HepG2 (cell line): ENCODE measurements at regions not wholly inside any gene's neighbourhood (a gene's known extent, or its start where the extent isn't known, plus 50 kb on each side); places are given as distances from the start of the nearest gene placed in this dataset.

Experiments used
- ATAC-seq: fragments of 200-7000 bp; cut with Tn5 transposase; 3 replicates; pipeline ENCODE4 v1.9.1; 2020; ENCODE audit warnings: mild to moderate bottlenecking, moderate library complexity
- BruUV-seq: library from RNA; stranded (reverse); fragments of 400-500 nt; replicated peaks from 2 replicates; lab custom pipeline; 2021; lab: Mats Ljungman, UMichigan
- CTCF ChIA-PET: fragments of 300-600 bp; formaldehyde crosslinking; extraction: SDS; loops from one replicate; lab custom pipeline; 2021; ENCODE audit warnings: low total read pairs, inconsistent platforms, low intra/inter-chr PET ratio; lab: Yijun Ruan, JAX
- POLR2A ChIA-PET: fragments of 350-600 bp; sonication (Branson Sonifier 250); formaldehyde crosslinking; loops from one replicate; lab custom pipeline; 2020; ENCODE audit warnings: antibody characterized with exemption, inconsistent platforms; lab: Yijun Ruan, JAX
- DNase-seq: peaks from one replicate; pipeline ENCODE4 v3.0.0-alpha.2; 2015; ENCODE audit warnings: low spot score
- FAIRE-seq: peaks from 3 replicates; lab custom pipeline; 2011; peaks lifted over from hg19 to GRCh38; lab: Jason Lieb, UNC
- H2AFZ ChIP-seq: one replicate; pipeline ENCODE4 v1.6.1; 2011; ENCODE audit warnings: low read length, inconsistent platforms
- H3K27ac ChIP-seq: fragments of 300-600 bp; 3 replicates; pipeline ENCODE4 v1.8.0; 2011; ENCODE audit warnings: mixed run types, mild to moderate bottlenecking, mixed read lengths, low read length, inconsistent platforms; ENCODE audit not compliant: insufficient read depth; ENCODE audit errors: extremely low read length
- H3K27me3 ChIP-seq, 2 experiments: fragments of 200-600 bp in 1 of 2; 2 replicates in 1 of 2; 3 replicates in 1 of 2; pipeline versions ENCODE4 v1.6.0 to v1.8.0; 2011; ENCODE audit warnings: low read length in 2 of 2, mild to moderate bottlenecking in 2 of 2, moderate library complexity in 2 of 2, inconsistent platforms in 1 of 2; ENCODE audit not compliant: insufficient read depth in 2 of 2, control insufficient read depth in 1 of 2
- H3K36me3 ChIP-seq, 2 experiments: fragments of 200-600 bp in 1 of 2; replicated peaks in 1 of 2; 2 replicates in 1 of 2; 3 replicates in 1 of 2; pipeline versions ENCODE4 v1.5.1 to v1.8.0; 2011; ENCODE audit warnings: low read length in 2 of 2, inconsistent platforms in 1 of 2; ENCODE audit not compliant: insufficient read depth in 2 of 2, control insufficient read depth in 1 of 2
- H3K4me1 ChIP-seq: 2 replicates; pipeline ENCODE4 v1.5.1; 2012; ENCODE audit warnings: low read length, inconsistent platforms; ENCODE audit not compliant: insufficient read depth
- H3K4me2 ChIP-seq: 2 replicates; pipeline ENCODE4 v1.6.0; 2011; ENCODE audit warnings: low read depth, low read length, inconsistent platforms
- H3K4me3 ChIP-seq, 3 experiments: fragments of 200-600 bp in 1 of 3; sonication (generic), shearing (Covaris generic) in 1 of 3; replicated peaks in 1 of 3; 2 replicates each; pipeline ENCODE4 v1.5.1; 2011 to 2016; ENCODE audit warnings: low read length in 3 of 3, inconsistent platforms in 2 of 3, low read depth in 2 of 3, mild to moderate bottlenecking in 2 of 3, control low read depth in 1 of 3, mixed read lengths in 1 of 3; ENCODE audit not compliant: insufficient read depth in 1 of 3
- H3K79me2 ChIP-seq: one replicate; pipeline ENCODE4 v1.6.1; 2011; ENCODE audit warnings: low read length, inconsistent platforms; ENCODE audit not compliant: insufficient read depth
- H3K9ac ChIP-seq: 2 replicates; pipeline ENCODE4 v1.6.0; 2011; ENCODE audit warnings: mild to moderate bottlenecking, low read depth, low read length, inconsistent platforms; ENCODE audit not compliant: insufficient read depth
- H3K9me3 ChIP-seq: 2 replicates; pipeline ENCODE4 v1.5.1; 2012; ENCODE audit warnings: mild to moderate bottlenecking, low read length
- H4K20me1 ChIP-seq: 2 replicates; pipeline ENCODE4 v1.6.0; 2011; ENCODE audit warnings: inconsistent platforms, mild to moderate bottlenecking, low read length, moderate library complexity; ENCODE audit not compliant: insufficient read depth
- FOXO1 ChIP-seq: sonication (generic); formaldehyde crosslinking; IDR thresholded peaks from 2 replicates; pipeline ENCODE4 v1.4.0; 2020; ENCODE audit warnings: missing genetic modification reagents
- HNF4A ChIP-seq: sonication (generic); formaldehyde crosslinking; IDR thresholded peaks from 2 replicates; pipeline ENCODE4 v1.4.0; 2020; ENCODE audit warnings: missing genetic modification reagents
- MYNN ChIP-seq: sonication (generic); formaldehyde crosslinking; IDR thresholded peaks from 2 replicates; pipeline ENCODE4 v1.4.0; 2020; ENCODE audit warnings: mild to moderate bottlenecking, low read depth, missing genetic modification reagents
- NONO ChIP-seq, 2 experiments: fragments of 450-650 bp in 1 of 2; sonication (generic) in 1 of 2; formaldehyde crosslinking in 1 of 2; IDR thresholded peaks in 1 of 2; conservative IDR thresholded peaks in 1 of 2; 2 replicates each; pipeline versions ENCODE4 v1.6.1 to v1.8.0; 2017 to 2022; ENCODE audit warnings: mild to moderate bottlenecking in 1 of 2, missing genetic modification reagents in 1 of 2, moderate library complexity in 1 of 2
- YEATS4 ChIP-seq: sonication (generic); formaldehyde crosslinking; IDR thresholded peaks from 2 replicates; pipeline ENCODE4 v1.4.0; 2020; ENCODE audit warnings: missing genetic modification reagents, borderline replicate concordance
- ZNF30 ChIP-seq: sonication (generic); formaldehyde crosslinking; IDR thresholded peaks from 2 replicates; pipeline ENCODE4 v1.5.0; 2020; ENCODE audit warnings: mild to moderate bottlenecking, missing genetic modification reagents
- ZNF597 ChIP-seq: sonication (generic); formaldehyde crosslinking; IDR thresholded peaks from 2 replicates; pipeline ENCODE4 v1.5.0; 2020; ENCODE audit warnings: missing genetic modification reagents
- ZNF878 ChIP-seq: sonication (generic); formaldehyde crosslinking; IDR thresholded peaks from 2 replicates; pipeline ENCODE4 v1.8.1; 2023; ENCODE audit warnings: mild to moderate bottlenecking, missing genetic modification reagents, moderate library complexity
- WGBS: methylation state at CpG from one replicate; pipeline ENCODE4 v1.1.6; 2017; ENCODE audit warnings: low lambda C conversion rate; 5-methylcytosine and 5-hydroxymethylcytosine counted together
- in situ Hi-C: cut with HindIII; loops from 2 replicates; pipeline ENCODE4 v1.10.0; 2017; ENCODE audit warnings: low pct_unique_long_range_greater_than_20kb; ENCODE audit not compliant: extremely low pct_ligation_motif_present
- intact Hi-C: fragments of 100-400 bp; cut with micrococcal nuclease; formaldehyde crosslinking; loops from one replicate; pipeline ENCODE4 v1.10.0; 2022; ENCODE audit not compliant: unreplicated experiment
- TF ChIP-seq, protein P1 (sequence below): sonication (generic); formaldehyde crosslinking; IDR thresholded peaks from 2 replicates; pipeline ENCODE4 v1.5.0; 2020; ENCODE audit warnings: missing genetic modification reagents, mild to moderate bottlenecking, borderline replicate concordance
- TF ChIP-seq, protein P2 (sequence below): sonication (generic); formaldehyde crosslinking; IDR thresholded peaks from 2 replicates; pipeline ENCODE4 v1.4.0; 2020; ENCODE audit warnings: mild to moderate bottlenecking, missing genetic modification reagents
- TF ChIP-seq, protein P3 (sequence below): sonication (generic); formaldehyde crosslinking; IDR thresholded peaks from 2 replicates; pipeline ENCODE4 v1.4.0; 2020; ENCODE audit warnings: missing genetic modification reagents, borderline replicate concordance

- ATAC-seq, result no peak
- CTCF ChIA-PET, result no interaction called here
- TF ChIP-seq ZNF30 (no peak), NONO (IDR thresholded peaks at IDR 0.05) (no peak), NONO (CRISPR knock-in tag; conservative IDR thresholded peaks at IDR 0.05) (no peak), FOXO1 (CRISPR knock-in tag) (no peak), ZNF597 (CRISPR knock-in tag) (no peak), YEATS4 (CRISPR knock-in tag) (no peak), ZNF878 (CRISPR knock-in tag) (no peak), MYNN (no peak), HNF4A (CRISPR knock-in tag) (no peak)
- TF ChIP-seq, protein P1, sequence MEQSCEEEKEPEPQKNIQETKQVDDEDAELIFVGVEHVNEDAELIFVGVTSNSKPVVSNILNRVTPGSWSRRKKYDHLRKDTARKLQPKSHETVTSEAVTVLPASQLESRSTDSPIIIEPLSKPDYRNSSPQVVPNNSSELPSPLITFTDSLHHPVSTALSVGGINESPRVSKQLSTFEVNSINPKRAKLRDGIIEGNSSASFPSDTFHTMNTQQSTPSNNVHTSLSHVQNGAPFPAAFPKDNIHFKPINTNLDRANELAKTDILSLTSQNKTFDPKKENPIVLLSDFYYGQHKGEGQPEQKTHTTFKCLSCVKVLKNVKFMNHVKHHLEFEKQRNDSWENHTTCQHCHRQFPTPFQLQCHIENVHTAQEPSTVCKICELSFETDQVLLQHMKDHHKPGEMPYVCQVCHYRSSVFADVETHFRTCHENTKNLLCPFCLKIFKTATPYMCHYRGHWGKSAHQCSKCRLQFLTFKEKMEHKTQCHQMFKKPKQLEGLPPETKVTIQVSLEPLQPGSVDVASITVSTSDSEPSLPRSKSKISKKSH (CRISPR knock-in tag), result no peak
- TF ChIP-seq, protein P2, sequence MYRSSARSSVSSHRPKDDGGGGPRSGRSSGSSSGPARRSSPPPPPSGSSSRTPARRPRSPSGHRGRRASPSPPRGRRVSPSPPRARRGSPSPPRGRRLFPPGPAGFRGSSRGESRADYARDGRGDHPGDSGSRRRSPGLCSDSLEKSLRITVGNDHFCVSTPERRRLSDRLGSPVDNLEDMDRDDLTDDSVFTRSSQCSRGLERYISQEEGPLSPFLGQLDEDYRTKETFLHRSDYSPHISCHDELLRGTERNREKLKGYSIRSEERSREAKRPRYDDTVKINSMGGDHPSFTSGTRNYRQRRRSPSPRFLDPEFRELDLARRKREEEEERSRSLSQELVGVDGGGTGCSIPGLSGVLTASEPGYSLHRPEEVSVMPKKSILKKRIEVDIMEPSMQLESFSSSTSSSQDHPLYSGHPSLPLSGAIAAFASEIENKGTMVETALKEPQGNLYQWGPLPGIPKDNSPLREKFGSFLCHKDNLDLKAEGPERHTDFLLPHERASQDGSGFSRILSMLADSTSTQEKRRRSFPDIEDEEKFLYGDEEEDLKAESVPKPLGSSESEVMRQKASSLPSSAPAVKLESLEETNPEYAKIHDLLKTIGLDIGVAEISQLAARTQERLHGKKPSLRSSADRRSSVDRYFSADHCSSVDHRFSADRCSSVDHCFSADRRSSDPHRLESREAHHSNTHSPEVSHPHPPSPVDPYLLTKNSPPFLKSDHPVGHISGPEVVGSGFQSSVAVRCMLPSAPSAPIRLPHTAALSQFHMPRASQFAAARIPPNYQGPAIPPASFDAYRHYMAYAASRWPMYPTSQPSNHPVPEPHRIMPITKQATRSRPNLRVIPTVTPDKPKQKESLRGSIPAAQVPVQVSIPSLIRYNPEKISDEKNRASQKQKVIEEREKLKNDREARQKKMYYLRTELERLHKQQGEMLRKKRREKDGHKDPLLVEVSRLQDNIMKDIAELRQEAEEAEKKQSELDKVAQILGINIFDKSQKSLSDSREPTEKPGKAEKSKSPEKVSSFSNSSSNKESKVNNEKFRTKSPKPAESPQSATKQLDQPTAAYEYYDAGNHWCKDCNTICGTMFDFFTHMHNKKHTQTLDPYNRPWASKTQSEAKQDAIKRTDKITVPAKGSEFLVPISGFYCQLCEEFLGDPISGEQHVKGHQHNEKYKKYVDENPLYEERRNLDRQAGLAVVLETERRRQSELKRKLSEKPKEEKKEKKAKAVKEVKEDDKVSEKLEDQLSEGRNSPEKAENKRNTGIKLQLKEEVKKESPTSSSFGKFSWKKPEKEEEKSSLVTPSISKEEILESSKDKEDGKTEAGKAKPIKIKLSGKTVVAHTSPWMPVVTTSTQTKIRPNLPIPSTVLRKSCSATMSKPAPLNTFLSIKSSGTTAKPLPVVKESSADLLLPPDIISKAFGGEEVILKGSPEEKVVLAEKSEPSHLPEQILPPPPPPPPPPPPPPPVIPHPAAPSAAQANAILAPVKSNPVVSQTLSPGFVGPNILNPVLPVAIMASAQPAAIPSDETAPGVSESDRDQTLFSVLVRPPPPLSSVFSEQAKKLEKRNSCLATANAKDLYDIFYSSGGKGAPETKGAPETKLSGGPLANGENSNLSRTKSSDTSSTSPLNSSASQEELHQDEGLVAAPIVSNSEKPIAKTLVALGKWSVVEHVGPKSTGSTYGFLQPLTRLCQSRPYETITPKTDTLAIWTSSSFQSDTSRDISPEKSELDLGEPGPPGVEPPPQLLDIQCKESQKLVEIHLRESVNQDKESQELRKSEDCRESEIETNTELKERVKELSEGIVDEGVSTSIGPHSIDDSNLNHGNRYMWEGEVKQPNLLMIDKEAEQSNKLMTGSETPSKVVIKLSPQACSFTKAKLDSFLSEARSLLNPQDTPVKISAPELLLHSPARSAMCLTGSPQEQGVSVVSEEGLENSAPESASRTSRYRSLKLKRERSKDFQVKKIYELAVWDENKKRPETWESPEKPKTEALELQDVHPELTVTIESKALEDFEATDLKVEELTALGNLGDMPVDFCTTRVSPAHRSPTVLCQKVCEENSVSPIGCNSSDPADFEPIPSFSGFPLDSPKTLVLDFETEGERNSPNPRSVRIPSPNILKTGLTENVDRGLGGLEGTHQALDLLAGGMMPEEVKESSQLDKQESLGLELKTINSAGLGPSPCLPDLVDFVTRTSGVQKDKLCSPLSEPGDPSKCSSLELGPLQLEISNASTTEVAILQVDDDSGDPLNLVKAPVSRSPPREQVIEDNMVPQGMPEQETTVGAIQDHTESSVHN (CRISPR knock-in tag), result no peak
- TF ChIP-seq, protein P3, sequence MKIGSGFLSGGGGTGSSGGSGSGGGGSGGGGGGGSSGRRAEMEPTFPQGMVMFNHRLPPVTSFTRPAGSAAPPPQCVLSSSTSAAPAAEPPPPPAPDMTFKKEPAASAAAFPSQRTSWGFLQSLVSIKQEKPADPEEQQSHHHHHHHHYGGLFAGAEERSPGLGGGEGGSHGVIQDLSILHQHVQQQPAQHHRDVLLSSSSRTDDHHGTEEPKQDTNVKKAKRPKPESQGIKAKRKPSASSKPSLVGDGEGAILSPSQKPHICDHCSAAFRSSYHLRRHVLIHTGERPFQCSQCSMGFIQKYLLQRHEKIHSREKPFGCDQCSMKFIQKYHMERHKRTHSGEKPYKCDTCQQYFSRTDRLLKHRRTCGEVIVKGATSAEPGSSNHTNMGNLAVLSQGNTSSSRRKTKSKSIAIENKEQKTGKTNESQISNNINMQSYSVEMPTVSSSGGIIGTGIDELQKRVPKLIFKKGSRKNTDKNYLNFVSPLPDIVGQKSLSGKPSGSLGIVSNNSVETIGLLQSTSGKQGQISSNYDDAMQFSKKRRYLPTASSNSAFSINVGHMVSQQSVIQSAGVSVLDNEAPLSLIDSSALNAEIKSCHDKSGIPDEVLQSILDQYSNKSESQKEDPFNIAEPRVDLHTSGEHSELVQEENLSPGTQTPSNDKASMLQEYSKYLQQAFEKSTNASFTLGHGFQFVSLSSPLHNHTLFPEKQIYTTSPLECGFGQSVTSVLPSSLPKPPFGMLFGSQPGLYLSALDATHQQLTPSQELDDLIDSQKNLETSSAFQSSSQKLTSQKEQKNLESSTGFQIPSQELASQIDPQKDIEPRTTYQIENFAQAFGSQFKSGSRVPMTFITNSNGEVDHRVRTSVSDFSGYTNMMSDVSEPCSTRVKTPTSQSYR (CRISPR knock-in tag), result no peak
These were observed 192.5 kb upstream of the RORB start for GRCh38 chr9:74304598-74304997.

More at GRCh38 chr9:74304598-74304997, 192.5 kb upstream of the RORB start:
- Histone ChIP-seq H3K4me1 (no peaks in the 10 kb centered on the region), H3K4me3 (no peak overlapping the region), H3K27ac (no peak overlapping the region), H3K9me3 (no peaks in the 10 kb centered on the region), H3K27me3 (no peaks in the 10 kb centered on the region), H2AFZ (no peak overlapping the region), H3K79me2 (no peaks in the 10 kb centered on the region), H3K9ac (no peak overlapping the region), H3K4me2 (no peak overlapping the region), H3K36me3 (no peaks in the 10 kb centered on the region), H4K20me1 (no peaks in the 10 kb centered on the region)
- WGBS, result 0% methylated on average over 1 of the region's 1 CpG
- POLR2A ChIA-PET, result no interaction called here
- intact Hi-C loops, result no loop called here
- no peak for FAIRE-seq
- in situ Hi-C loops, result no loop called here
- no peak for DNase-seq
- BruUV-seq, result no TSS peak
